Ovary (tissue), 3 donors: ENCODE measurements at regions not wholly inside any gene's neighbourhood (a gene's known extent, or its start where the extent isn't known, plus 50 kb on each side); places are given as distances from the start of the nearest gene placed in this dataset.

Experiments used
- CTCF ChIP-seq, 3 donors: fragments of 450-650 bp in 2 of 3; fragments of 200-600 bp in 1 of 3; IDR thresholded peaks; one replicate each; pipeline versions ENCODE4 v1.5.1 to v1.8.0; 2016 to 2022; ENCODE audit warnings: antibody characterized with exemption in 3 of 3, mild to moderate bottlenecking in 1 of 3
- POLR2A ChIP-seq: fragments of 450-650 bp; IDR thresholded peaks from one replicate; pipeline ENCODE4 v1.6.1; 2017; ENCODE audit warnings: antibody characterized with exemption, mild to moderate bottlenecking, moderate library complexity
- donor health status: DM: no; HTN: no; CAD: no.

- TF ChIP-seq CTCF (IDR thresholded peaks at IDR 0.05), result no peak
- no peak for TF ChIP-seq POLR2A
Measured at GRCh38 chr21:38599381-38599975, 101.2 kb upstream of the ERG start.
